Fibroblast of lung (primary cell): ENCODE measurements at regions not wholly inside any gene's neighbourhood (a gene's known extent, or its start where the extent isn't known, plus 50 kb on each side); places are given as distances from the start of the nearest gene placed in this dataset.

Source experiments
- DNase-seq, 2 donors: peaks; one replicate each; pipeline versions ENCODE4 v3.0.0 to v3.0.0-alpha.2; 2010; ENCODE audit warnings: low read depth in 2 of 2
- H2AFZ ChIP-seq: 2 replicates; pipeline ENCODE4 v1.5.1; 2012; ENCODE audit warnings: low read length, control low read depth, inconsistent platforms
- H3K27ac ChIP-seq: 2 replicates; pipeline ENCODE4 v1.5.1; 2011; ENCODE audit warnings: low read length, control low read depth; ENCODE audit not compliant: insufficient read depth
- H3K27me3 ChIP-seq: 2 replicates; pipeline ENCODE4 v1.5.1; 2011; ENCODE audit warnings: mild to moderate bottlenecking, low read length; ENCODE audit not compliant: control insufficient read depth, insufficient read depth
- H3K36me3 ChIP-seq: 2 replicates; pipeline ENCODE4 v1.5.1; 2011; ENCODE audit warnings: low read length; ENCODE audit not compliant: control insufficient read depth, insufficient read depth
- H3K4me1 ChIP-seq: 2 replicates; pipeline ENCODE4 v1.5.1; 2011; ENCODE audit warnings: low read length; ENCODE audit not compliant: control insufficient read depth, insufficient read depth; ENCODE audit errors: extremely low read depth
- H3K4me2 ChIP-seq: 2 replicates; pipeline ENCODE4 v1.5.1; 2011; ENCODE audit warnings: low read length, control low read depth; ENCODE audit not compliant: insufficient read depth; ENCODE audit errors: extremely low read depth
- H3K4me3 ChIP-seq, 4 experiments: fragments of 200-600 bp in 1 of 4; sonication (generic) in 1 of 4; replicated peaks in 1 of 4; 2 replicates each; pipeline ENCODE4 v1.5.1; 2011 to 2016; ENCODE audit warnings: low read length in 4 of 4, low read depth in 3 of 4, mild to moderate bottlenecking in 3 of 4, control low read depth in 2 of 4, inconsistent platforms in 1 of 4, mixed read lengths in 1 of 4; ENCODE audit not compliant: insufficient read depth in 1 of 4; ENCODE audit errors: control extremely low read depth in 1 of 4
- H3K79me2 ChIP-seq: 2 replicates; pipeline ENCODE4 v1.5.1; 2012; ENCODE audit warnings: mild to moderate bottlenecking, low read length, inconsistent platforms; ENCODE audit not compliant: control insufficient read depth, insufficient read depth
- H3K9ac ChIP-seq: 2 replicates; pipeline ENCODE4 v1.5.1; 2011; ENCODE audit warnings: mild to moderate bottlenecking, low read length, control low read depth; ENCODE audit not compliant: insufficient read depth
- H3K9me3 ChIP-seq: 2 replicates; pipeline ENCODE4 v1.5.1; 2012; ENCODE audit warnings: low read depth, low read length; ENCODE audit not compliant: control insufficient read depth, insufficient read depth
- H4K20me1 ChIP-seq: 2 replicates; pipeline ENCODE4 v1.5.1; 2011; ENCODE audit warnings: low read length; ENCODE audit not compliant: control insufficient read depth, insufficient read depth; ENCODE audit errors: extremely low read depth
- CTCF ChIP-seq, 2 donors: IDR thresholded peaks in 1 of 2; conservative IDR thresholded peaks in 1 of 2; 1 replicate in 1 of 2; 2 replicates in 1 of 2; pipeline ENCODE4 v1.5.1; 2011 to 2012; ENCODE audit warnings: low read length in 2 of 2, control low read depth in 1 of 2, inconsistent platforms in 1 of 2, low read depth in 1 of 2, mild to moderate bottlenecking in 1 of 2
- EZH2 ChIP-seq: IDR thresholded peaks from 2 replicates; pipeline ENCODE4 v1.5.1; 2012; ENCODE audit warnings: low read length, control low read depth, mild to moderate bottlenecking; ENCODE audit errors: missing control alignments

- Histone ChIP-seq H3K36me3 (no peaks in the 10 kb centered on the region), H3K9ac (no peak overlapping the region), H3K27me3 (no peaks in the 10 kb centered on the region), H2AFZ (no peak overlapping the region), H3K27ac (no peak overlapping the region), H3K4me3 (no peak overlapping the region), H3K9me3 (no peaks in the 10 kb centered on the region), H3K79me2 (no peaks in the 10 kb centered on the region), H3K4me2 (no peak overlapping the region), H4K20me1 (no peaks in the 10 kb centered on the region), H3K4me1 (no peaks in the 10 kb centered on the region)
- no peak for DNase-seq
- TF ChIP-seq EZH2 (no peak), CTCF (conservative IDR thresholded peaks at IDR 0.05 in 1 of 2, IDR thresholded peaks at IDR 0.05 in 1 of 2; ENCODE audit: low read depth in 1 of 2, low read length in 2 of 2) (no peak)
These were observed 2277.6 kb downstream of the MAT2B start for GRCh38 chr5:165783024-165783423.

- H3K27ac ChIP-seq: no peak overlapping the region
- H3K36me3 ChIP-seq: no peaks in the 10 kb centered on the region
- H4K20me1 ChIP-seq: no peaks in the 10 kb centered on the region
- H3K9ac ChIP-seq: no peak overlapping the region
- no peaks in the 10 kb centered on the region for H3K79me2 ChIP-seq
- H3K4me1 ChIP-seq: no peaks in the 10 kb centered on the region
- TF ChIP-seq EZH2 (no peak), CTCF (conservative IDR thresholded peaks at IDR 0.05 in 1 of 2, IDR thresholded peaks at IDR 0.05 in 1 of 2; ENCODE audit: low read depth in 1 of 2, low read length in 2 of 2) (no peak)
- no peaks in the 10 kb centered on the region for H3K9me3 ChIP-seq
- H3K27me3 ChIP-seq: no peaks in the 10 kb centered on the region
- DNase-seq: no peak
- no peak overlapping the region for H3K4me3 ChIP-seq
- no peak overlapping the region for H2AFZ ChIP-seq
- H3K4me2 ChIP-seq: no peak overlapping the region
These were observed 2280.7 kb downstream of the MAT2B start for GRCh38 chr5:165786073-165786472.

GRCh38 chr5:165795073-165795472, 2289.7 kb downstream of the MAT2B start:
- Histone ChIP-seq H3K4me3 (no peak overlapping the region), H3K4me1 (no peaks in the 10 kb centered on the region), H3K36me3 (no peaks in the 10 kb centered on the region), H3K4me2 (no peak overlapping the region), H3K27ac (no peak overlapping the region), H3K27me3 (no peaks in the 10 kb centered on the region), H4K20me1 (no peaks in the 10 kb centered on the region), H3K9me3 (no peaks in the 10 kb centered on the region), H3K9ac (no peak overlapping the region), H2AFZ (no peak overlapping the region), H3K79me2 (no peaks in the 10 kb centered on the region)
- TF ChIP-seq CTCF (conservative IDR thresholded peaks at IDR 0.05 in 1 of 2, IDR thresholded peaks at IDR 0.05 in 1 of 2; ENCODE audit: low read depth in 1 of 2, low read length in 2 of 2) (no peak), EZH2 (no peak)
- DNase-seq: no peak
